Upper lobe of left lung (tissue), 4 donors: ENCODE measurements at regions not wholly inside any gene's neighbourhood (a gene's known extent, or its start where the extent isn't known, plus 50 kb on each side); places are given as distances from the start of the nearest gene placed in this dataset.

Experiments
- CTCF ChIP-seq, 6 experiments: fragments of 450-650 bp in 4 of 6; fragments of 200-600 bp in 2 of 6; sonication (generic) in 2 of 6; IDR thresholded peaks; one replicate each; pipeline ENCODE4 v1.5.1; 2016 to 2019; ENCODE audit warnings: antibody characterized with exemption in 6 of 6
- POLR2A ChIP-seq, 4 donors: fragments of 450-650 bp; IDR thresholded peaks; one replicate each; pipeline ENCODE4 v1.5.1; 2016 to 2017; ENCODE audit warnings: antibody characterized with exemption in 4 of 4, mild to moderate bottlenecking in 2 of 4

GRCh38 chr20:48002517-48002970 is 217.3 kb upstream of the SULF2 start:
- TF ChIP-seq CTCF (IDR thresholded peaks at IDR 0.05) (no peak), POLR2A (IDR thresholded peaks at IDR 0.05) (no peak)
